Activated T-cell treated with anti-CD3 and anti-CD28 coated beads, Interleukin-2, amount 50 U/mL, for 4 hours (primary cell): ENCODE measurements at regions not wholly inside any gene's neighbourhood (a gene's known extent, or its start where the extent isn't known, plus 50 kb on each side); places are given as distances from the start of the nearest gene placed in this dataset.

ENCODE experiments used
- ATAC-seq, 2 donors: fragments of 200-7000 bp; cut with Tn5 transposase; one replicate each; pipeline ENCODE4 v1.10.0; 2021
- DNase-seq: peaks from one replicate; pipeline ENCODE4 v3.0.0-alpha.2; 2020
- H3K27me3 Mint-ChIP-seq: one replicate; pipeline ENCODE4 v1.8.0; 2021; ENCODE audit warnings: low read depth, mixed read lengths
- H3K36me3 Mint-ChIP-seq: one replicate; pipeline ENCODE4 v1.8.0; 2022; ENCODE audit warnings: mixed read lengths; ENCODE audit not compliant: insufficient read depth
- H3K4me1 Mint-ChIP-seq: one replicate; pipeline ENCODE4 v1.8.0; 2021; ENCODE audit warnings: low read depth, mixed read lengths
- H3K4me3 Mint-ChIP-seq: one replicate; pipeline ENCODE4 v1.8.0; 2021; ENCODE audit warnings: mild to moderate bottlenecking, moderate library complexity, mixed read lengths
- H3K9me3 Mint-ChIP-seq: one replicate; pipeline ENCODE4 v1.8.0; 2021; ENCODE audit warnings: mixed read lengths

DNA sequence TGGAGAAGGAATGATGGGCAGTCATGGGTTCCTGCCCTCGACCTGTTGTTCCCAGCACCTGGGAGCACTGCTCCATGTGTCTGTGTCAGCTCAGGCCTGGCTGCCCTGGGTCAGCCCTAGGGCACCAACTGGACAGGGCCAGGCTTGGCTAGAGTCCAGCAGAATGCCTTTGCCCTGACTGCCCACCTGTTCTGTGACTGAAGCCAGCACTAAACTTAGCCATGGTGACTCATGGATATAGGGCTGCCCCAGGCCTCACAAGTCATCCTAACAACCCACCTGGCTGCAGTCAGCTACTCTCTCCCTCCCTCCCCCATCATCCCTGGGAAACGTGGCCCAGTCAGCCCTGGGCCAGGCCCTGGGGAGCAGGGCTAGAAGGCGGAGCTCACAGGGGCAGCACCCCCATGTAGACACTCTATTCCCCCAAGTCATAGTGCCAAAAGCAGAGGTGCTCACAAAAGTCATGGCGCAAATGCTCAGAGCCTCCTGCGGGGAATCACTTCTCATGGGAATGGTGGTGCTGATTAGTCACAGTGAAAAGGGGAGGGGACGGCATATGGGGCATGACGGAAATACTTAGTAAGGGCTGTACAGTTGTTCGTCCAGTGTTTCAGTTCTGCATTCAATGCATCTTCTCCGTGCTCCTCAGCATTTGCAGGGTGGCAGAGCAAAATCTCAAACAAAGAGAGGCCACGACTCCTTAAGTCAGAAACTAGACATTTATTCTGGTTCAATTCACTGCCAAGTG, 52.0 kb upstream of the NTF3 start:
- H3K4me1 Mint-ChIP-seq: no peaks in the 10 kb centered on the region
- DNase-seq (no peak), ATAC-seq (no peak)
- no peaks in the 10 kb centered on the region for H3K36me3 Mint-ChIP-seq
- no peaks in the 10 kb centered on the region for H3K9me3 Mint-ChIP-seq
- H3K4me3 Mint-ChIP-seq: no peak overlapping the region
- H3K27me3 Mint-ChIP-seq: no peaks in the 10 kb centered on the region
